ENCODE measurements at regions not wholly inside any gene's neighbourhood (a gene's known extent, or its start where the extent isn't known, plus 50 kb on each side); places are given as distances from the start of the nearest gene placed in this dataset.

GRCh38 chr7:16178092-16178491 is 243.2 kb downstream of the CRPPA start:
- Histone ChIP-seq H4K8ac (ENCODE audit: low read depth in 2 of 2, low read length in 2 of 2) (no peak overlapping the region), H3K4me3 (ENCODE audit: insufficient read depth, low read depth, low read length) (no peak overlapping the region), H2AK9ac (replicated peaks; ENCODE audit: low read depth, low read length, poor library complexity) (no peak overlapping the region), H4K91ac (ENCODE audit: insufficient read depth, low read depth, low read length) (no peak overlapping the region), H4K20me1 (ENCODE audit: insufficient read depth, low read length) (no peaks in the 10 kb centered on the region), H2BK120ac (ENCODE audit: low read depth, low read length) (no peak overlapping the region), H3K4me1 (ENCODE audit: control insufficient read depth, insufficient read depth, low read length) (no peaks in the 10 kb centered on the region), H3K9ac (ENCODE audit: low read depth, low read length) (no peak overlapping the region), H2AFZ (replicated peaks; ENCODE audit: low read length, poor library complexity) (no peak overlapping the region), H3K27ac (ENCODE audit: insufficient read depth, low read length) (no peak overlapping the region), H3K14ac (replicated peaks; ENCODE audit: low read depth, low read length) (no peak overlapping the region), H2AK5ac (ENCODE audit: low read depth, low read length) (no peak overlapping the region), H3K79me1 (ENCODE audit: low read depth in 1 of 2, low read length in 2 of 2) (no peaks in the 10 kb centered on the region), H3K9me1 (ENCODE audit: insufficient read depth, low read length) (no peaks in the 10 kb centered on the region), H3K27me3 (ENCODE audit: control insufficient read depth, insufficient read depth, low read length) (no peaks in the 10 kb centered on the region), H3K18ac (ENCODE audit: low read depth, low read length) (no peak overlapping the region), H4K5ac (ENCODE audit: low read depth, low read length) (no peak overlapping the region), H3K9me3 (ENCODE audit: control insufficient read depth, insufficient read depth, low read length) (no peaks in the 10 kb centered on the region), H3K4ac (ENCODE audit: low read depth, low read length) (no peak overlapping the region), H3K56ac (ENCODE audit: extremely low read depth, insufficient read depth, low read length) (no peak overlapping the region), H2BK20ac (ENCODE audit: low read depth, low read length) (no peak overlapping the region), H2BK5ac (ENCODE audit: low read depth, low read length, poor library complexity, severe bottlenecking) (no peak overlapping the region), H3K23ac (ENCODE audit: low read depth, low read length) (no peak overlapping the region), H3K36me3 (ENCODE audit: control insufficient read depth, insufficient read depth, low read length) (no peaks in the 10 kb centered on the region), H3K4me2 (ENCODE audit: low read depth, low read length) (no peak overlapping the region), H2BK15ac (ENCODE audit: low read depth, low read length) (no peak overlapping the region)
- DNase-seq (no peak), ATAC-seq (ENCODE audit: low read depth) (no peak)
- intact Hi-C loops (cut with micrococcal nuclease), result no loop called here
- WGBS, 2 experiments (ENCODE audit: extremely low coverage in 2 of 2, insufficient read length in 1 of 2), result 14% methylated on average over 1 of the region's 2 CpGs; no CpG with 5 or more reads in 1 of the 2 experiments
- ChIA-PET POLR2A (ENCODE audit: unreplicated experiment) (no interaction called here), CTCF (no interaction called here)
- BruUV-seq (replicated peaks), result no TSS peak
- in situ Hi-C loops (cut with MboI; ENCODE audit: low sequenced_read_pairs), result no loop called here
- TF ChIP-seq RCOR1 (IDR thresholded peaks at IDR 0.05; ENCODE audit: insufficient replicate concordance, low read length) (no peak), BHLHE40 (IDR thresholded peaks at IDR 0.05; ENCODE audit: low read depth, low read length) (no peak), MAZ (IDR thresholded peaks at IDR 0.05; ENCODE audit: borderline replicate concordance, low read depth, low read length) (no peak)
- dilution Hi-C loops (cut with HindIII; ENCODE audit: low sequenced_read_pairs, unreplicated experiment), result no loop called here
